HepG2 (cell line): ENCODE measurements at regions not wholly inside any gene's neighbourhood (a gene's known extent, or its start where the extent isn't known, plus 50 kb on each side); places are given as distances from the start of the nearest gene placed in this dataset.

Experiments used
- CBX5 ChIP-seq: sonication (generic); formaldehyde crosslinking; IDR thresholded peaks from 2 replicates; pipeline ENCODE4 v1.4.0; 2020; ENCODE audit warnings: missing genetic modification reagents, borderline replicate concordance
- MEF2D ChIP-seq: sonication (generic); formaldehyde crosslinking; IDR thresholded peaks from 2 replicates; pipeline ENCODE4 v1.5.1; 2020; ENCODE audit warnings: mild to moderate bottlenecking, missing genetic modification reagents
- NFRKB ChIP-seq: fragments of 450-650 bp; IDR thresholded peaks from 2 replicates; pipeline ENCODE4 v1.6.1; 2017
- POGZ ChIP-seq: sonication (generic); formaldehyde crosslinking; IDR thresholded peaks from 2 replicates; pipeline ENCODE4 v1.4.0; 2020; ENCODE audit warnings: mild to moderate bottlenecking, missing genetic modification reagents
- PRPF4 ChIP-seq: fragments of 200-400 bp; formaldehyde crosslinking; IDR thresholded peaks from 2 replicates; pipeline ENCODE4 v1.6.1; 2016; ENCODE audit warnings: low read length, low read depth; ENCODE audit not compliant: poor library complexity, severe bottlenecking
- SNAI1 ChIP-seq: sonication (generic); formaldehyde crosslinking; IDR thresholded peaks from 2 replicates; pipeline ENCODE4 v1.5.0; 2020; ENCODE audit warnings: mild to moderate bottlenecking, missing genetic modification reagents, borderline replicate concordance
- SRSF1 ChIP-seq: fragments of 200-400 bp; formaldehyde crosslinking; optimal IDR thresholded peaks from 2 replicates; pipeline ENCODE3; 2017; ENCODE audit warnings: mild to moderate bottlenecking, low read depth, low read length, moderate library complexity
- TBX3 ChIP-seq: fragments of 450-650 bp; IDR thresholded peaks from 2 replicates; pipeline ENCODE4 v1.6.1; 2017; ENCODE audit warnings: antibody characterized with exemption, mild to moderate bottlenecking, inconsistent platforms, borderline replicate concordance
- TSC22D2 ChIP-seq: sonication (generic); formaldehyde crosslinking; IDR thresholded peaks from 2 replicates; pipeline ENCODE4 v1.5.1; 2020; ENCODE audit warnings: missing genetic modification reagents, mild to moderate bottlenecking, borderline replicate concordance
- ZNF205 ChIP-seq: IDR thresholded peaks from 2 replicates; pipeline ENCODE4 v1.6.1; 2018; ENCODE audit warnings: missing biosample characterization, missing genetic modification reagents
- ZNF30 ChIP-seq: sonication (generic); formaldehyde crosslinking; IDR thresholded peaks from 2 replicates; pipeline ENCODE4 v1.5.0; 2020; ENCODE audit warnings: mild to moderate bottlenecking, missing genetic modification reagents
- ZNF430 ChIP-seq: sonication (generic); formaldehyde crosslinking; IDR thresholded peaks from 2 replicates; pipeline ENCODE4 v1.9.0; 2021; ENCODE audit warnings: mild to moderate bottlenecking, missing genetic modification reagents
- ZNF556 ChIP-seq: sonication (generic); formaldehyde crosslinking; IDR thresholded peaks from 2 replicates; pipeline ENCODE4 v1.4.0; 2020; ENCODE audit warnings: mild to moderate bottlenecking, missing genetic modification reagents, borderline replicate concordance
- ZNF616 ChIP-seq: sonication (generic); formaldehyde crosslinking; IDR thresholded peaks from 2 replicates; pipeline ENCODE4 v1.5.0; 2020; ENCODE audit warnings: low read depth, mild to moderate bottlenecking, missing genetic modification reagents
- ZNF768 ChIP-seq: sonication (generic); formaldehyde crosslinking; IDR thresholded peaks from 2 replicates; pipeline ENCODE4 v1.4.0; 2020; ENCODE audit warnings: missing genetic modification reagents
- ZNF883 ChIP-seq: sonication (generic); formaldehyde crosslinking; IDR thresholded peaks from 2 replicates; pipeline ENCODE4 v1.5.1; 2020; ENCODE audit warnings: mild to moderate bottlenecking, missing genetic modification reagents; ENCODE audit errors: not compliant biosample characterization
- TF ChIP-seq, protein P1 (sequence below): sonication (generic); formaldehyde crosslinking; IDR thresholded peaks from 2 replicates; pipeline ENCODE4 v1.4.0; 2020; ENCODE audit warnings: mild to moderate bottlenecking, missing genetic modification reagents
- TF ChIP-seq, protein P2 (sequence below): sonication (generic); formaldehyde crosslinking; IDR thresholded peaks from 2 replicates; pipeline ENCODE4 v1.4.0; 2020; ENCODE audit warnings: missing genetic modification reagents, borderline replicate concordance
- TF ChIP-seq, protein P3 (sequence below): IDR thresholded peaks from 2 replicates; pipeline ENCODE4 v1.6.1; 2018; ENCODE audit warnings: missing genetic modification reagents
- TF ChIP-seq, protein P4 (sequence below): sonication (generic); formaldehyde crosslinking; IDR thresholded peaks from 2 replicates; pipeline ENCODE4 v1.5.0; 2020; ENCODE audit warnings: mild to moderate bottlenecking, missing genetic modification reagents

DNA sequence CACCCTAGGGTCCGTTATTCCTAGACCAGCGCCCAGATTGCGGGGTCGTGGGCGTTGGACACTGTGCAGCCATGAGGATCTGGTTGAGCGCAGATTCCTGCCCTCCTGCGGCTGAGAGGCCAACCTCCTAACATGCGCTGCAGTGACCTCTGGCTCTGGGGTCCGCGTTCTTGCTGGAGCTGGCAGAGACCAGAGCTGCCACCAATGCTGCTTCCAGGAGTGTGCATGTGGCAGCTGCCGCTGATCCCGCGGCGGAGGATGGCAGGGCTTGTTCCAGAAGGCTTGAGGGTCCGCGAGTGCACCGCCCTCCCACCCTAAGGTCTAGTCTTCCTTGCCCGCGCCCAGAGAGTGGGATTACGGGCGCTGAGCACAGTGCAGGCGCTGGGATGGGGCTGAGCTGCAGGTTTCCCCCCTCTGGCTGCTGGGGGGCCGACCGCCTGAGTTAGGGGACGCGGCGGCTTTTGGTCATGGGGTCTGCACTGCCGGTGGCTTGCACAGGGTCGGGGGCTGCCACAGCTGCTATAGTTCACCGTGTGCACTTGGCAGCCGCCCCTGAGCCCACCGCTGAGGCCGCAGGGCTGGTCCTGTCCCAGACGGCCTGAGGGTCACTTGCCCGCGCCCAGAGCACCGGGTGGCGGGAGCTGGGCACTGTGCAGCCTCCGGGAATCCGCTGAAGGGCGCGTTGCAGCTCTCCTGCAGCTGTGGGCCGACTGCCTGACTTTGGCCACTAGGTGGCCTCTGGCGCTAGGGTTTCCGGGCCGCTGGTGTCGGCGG, 145.9 kb downstream of the CCDC74A start (continued):
- TF ChIP-seq, protein P1, sequence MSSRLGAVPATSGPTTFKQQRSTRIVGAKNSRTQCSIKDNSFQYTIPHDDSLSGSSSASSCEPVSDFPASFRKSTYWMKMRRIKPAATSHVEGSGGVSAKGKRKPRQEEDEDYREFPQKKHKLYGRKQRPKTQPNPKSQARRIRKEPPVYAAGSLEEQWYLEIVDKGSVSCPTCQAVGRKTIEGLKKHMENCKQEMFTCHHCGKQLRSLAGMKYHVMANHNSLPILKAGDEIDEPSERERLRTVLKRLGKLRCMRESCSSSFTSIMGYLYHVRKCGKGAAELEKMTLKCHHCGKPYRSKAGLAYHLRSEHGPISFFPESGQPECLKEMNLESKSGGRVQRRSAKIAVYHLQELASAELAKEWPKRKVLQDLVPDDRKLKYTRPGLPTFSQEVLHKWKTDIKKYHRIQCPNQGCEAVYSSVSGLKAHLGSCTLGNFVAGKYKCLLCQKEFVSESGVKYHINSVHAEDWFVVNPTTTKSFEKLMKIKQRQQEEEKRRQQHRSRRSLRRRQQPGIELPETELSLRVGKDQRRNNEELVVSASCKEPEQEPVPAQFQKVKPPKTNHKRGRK (CRISPR knock-in tag) = peak; percentile 64; the same call in 1 of the 2 replicates
- no peak for TF ChIP-seq PRPF4
- TF ChIP-seq ZNF883 (CRISPR knock-in tag) = no peak
- TF ChIP-seq TBX3 = no peak
- peak; percentile 68 for TF ChIP-seq ZNF768
- peak; percentile 83 for TF ChIP-seq POGZ (CRISPR knock-in tag)
- peak; percentile 88; the same call in 1 of the 2 replicates for TF ChIP-seq CBX5 (CRISPR knock-in tag)
- TF ChIP-seq, protein P2, sequence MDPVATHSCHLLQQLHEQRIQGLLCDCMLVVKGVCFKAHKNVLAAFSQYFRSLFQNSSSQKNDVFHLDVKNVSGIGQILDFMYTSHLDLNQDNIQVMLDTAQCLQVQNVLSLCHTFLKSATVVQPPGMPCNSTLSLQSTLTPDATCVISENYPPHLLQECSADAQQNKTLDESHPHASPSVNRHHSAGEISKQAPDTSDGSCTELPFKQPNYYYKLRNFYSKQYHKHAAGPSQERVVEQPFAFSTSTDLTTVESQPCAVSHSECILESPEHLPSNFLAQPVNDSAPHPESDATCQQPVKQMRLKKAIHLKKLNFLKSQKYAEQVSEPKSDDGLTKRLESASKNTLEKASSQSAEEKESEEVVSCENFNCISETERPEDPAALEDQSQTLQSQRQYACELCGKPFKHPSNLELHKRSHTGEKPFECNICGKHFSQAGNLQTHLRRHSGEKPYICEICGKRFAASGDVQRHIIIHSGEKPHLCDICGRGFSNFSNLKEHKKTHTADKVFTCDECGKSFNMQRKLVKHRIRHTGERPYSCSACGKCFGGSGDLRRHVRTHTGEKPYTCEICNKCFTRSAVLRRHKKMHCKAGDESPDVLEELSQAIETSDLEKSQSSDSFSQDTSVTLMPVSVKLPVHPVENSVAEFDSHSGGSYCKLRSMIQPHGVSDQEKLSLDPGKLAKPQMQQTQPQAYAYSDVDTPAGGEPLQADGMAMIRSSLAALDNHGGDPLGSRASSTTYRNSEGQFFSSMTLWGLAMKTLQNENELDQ (CRISPR knock-in tag) = no peak
- 0 out of 2 replicates have a peak, but pooled peaks have one; percentile 44 for TF ChIP-seq ZNF556 (CRISPR knock-in tag)
- no peak for TF ChIP-seq NFRKB
- TF ChIP-seq SRSF1 = no peak
- peak; percentile 84; the same call in 1 of the 2 replicates for TF ChIP-seq ZNF205 (CRISPR knock-in tag)
- peak; percentile 68; the same call in 1 of the 2 replicates for TF ChIP-seq MEF2D
- 0 out of 2 replicates have a peak, but pooled peaks have one; percentile 17 for TF ChIP-seq ZNF30 (CRISPR knock-in tag)
- TF ChIP-seq, protein P3, sequence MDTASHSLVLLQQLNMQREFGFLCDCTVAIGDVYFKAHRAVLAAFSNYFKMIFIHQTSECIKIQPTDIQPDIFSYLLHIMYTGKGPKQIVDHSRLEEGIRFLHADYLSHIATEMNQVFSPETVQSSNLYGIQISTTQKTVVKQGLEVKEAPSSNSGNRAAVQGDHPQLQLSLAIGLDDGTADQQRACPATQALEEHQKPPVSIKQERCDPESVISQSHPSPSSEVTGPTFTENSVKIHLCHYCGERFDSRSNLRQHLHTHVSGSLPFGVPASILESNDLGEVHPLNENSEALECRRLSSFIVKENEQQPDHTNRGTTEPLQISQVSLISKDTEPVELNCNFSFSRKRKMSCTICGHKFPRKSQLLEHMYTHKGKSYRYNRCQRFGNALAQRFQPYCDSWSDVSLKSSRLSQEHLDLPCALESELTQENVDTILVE (CRISPR knock-in tag) = 0 out of 2 replicates have a peak, but pooled peaks have one; percentile 34
- 0 out of 2 replicates have a peak, but pooled peaks have one; percentile 49 for TF ChIP-seq ZNF430 (CRISPR knock-in tag)
- TF ChIP-seq, protein P4, sequence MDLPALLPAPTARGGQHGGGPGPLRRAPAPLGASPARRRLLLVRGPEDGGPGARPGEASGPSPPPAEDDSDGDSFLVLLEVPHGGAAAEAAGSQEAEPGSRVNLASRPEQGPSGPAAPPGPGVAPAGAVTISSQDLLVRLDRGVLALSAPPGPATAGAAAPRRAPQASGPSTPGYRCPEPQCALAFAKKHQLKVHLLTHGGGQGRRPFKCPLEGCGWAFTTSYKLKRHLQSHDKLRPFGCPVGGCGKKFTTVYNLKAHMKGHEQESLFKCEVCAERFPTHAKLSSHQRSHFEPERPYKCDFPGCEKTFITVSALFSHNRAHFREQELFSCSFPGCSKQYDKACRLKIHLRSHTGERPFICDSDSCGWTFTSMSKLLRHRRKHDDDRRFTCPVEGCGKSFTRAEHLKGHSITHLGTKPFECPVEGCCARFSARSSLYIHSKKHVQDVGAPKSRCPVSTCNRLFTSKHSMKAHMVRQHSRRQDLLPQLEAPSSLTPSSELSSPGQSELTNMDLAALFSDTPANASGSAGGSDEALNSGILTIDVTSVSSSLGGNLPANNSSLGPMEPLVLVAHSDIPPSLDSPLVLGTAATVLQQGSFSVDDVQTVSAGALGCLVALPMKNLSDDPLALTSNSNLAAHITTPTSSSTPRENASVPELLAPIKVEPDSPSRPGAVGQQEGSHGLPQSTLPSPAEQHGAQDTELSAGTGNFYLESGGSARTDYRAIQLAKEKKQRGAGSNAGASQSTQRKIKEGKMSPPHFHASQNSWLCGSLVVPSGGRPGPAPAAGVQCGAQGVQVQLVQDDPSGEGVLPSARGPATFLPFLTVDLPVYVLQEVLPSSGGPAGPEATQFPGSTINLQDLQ (CRISPR knock-in tag) = no peak
- TF ChIP-seq ZNF616 (CRISPR knock-in tag) = peak; percentile 74; the same call in 1 of the 2 replicates
- 0 out of 2 replicates have a peak, but pooled peaks have one; percentile 37 for TF ChIP-seq SNAI1 (CRISPR knock-in tag)
- TF ChIP-seq TSC22D2 (CRISPR knock-in tag) = 0 out of 2 replicates have a peak, but pooled peaks have one; percentile 64
